HG03064 (cell line): ENCODE measurements at regions not wholly inside any gene's neighbourhood (a gene's known extent, or its start where the extent isn't known, plus 50 kb on each side); places are given as distances from the start of the nearest gene placed in this dataset.
"Not testable (repeated sequence)": the region's sequence is repeated elsewhere in the genome, so short reads cannot be mapped to it uniquely, and the experiment has no call there.

Experiments used
- ATAC-seq: cut with Tn5 transposase; IDR thresholded peaks from one replicate; pipeline ENCODE4 v1.9.1; 2021; ENCODE audit warnings: low read depth; ENCODE audit not compliant: unreplicated experiment

DNA sequence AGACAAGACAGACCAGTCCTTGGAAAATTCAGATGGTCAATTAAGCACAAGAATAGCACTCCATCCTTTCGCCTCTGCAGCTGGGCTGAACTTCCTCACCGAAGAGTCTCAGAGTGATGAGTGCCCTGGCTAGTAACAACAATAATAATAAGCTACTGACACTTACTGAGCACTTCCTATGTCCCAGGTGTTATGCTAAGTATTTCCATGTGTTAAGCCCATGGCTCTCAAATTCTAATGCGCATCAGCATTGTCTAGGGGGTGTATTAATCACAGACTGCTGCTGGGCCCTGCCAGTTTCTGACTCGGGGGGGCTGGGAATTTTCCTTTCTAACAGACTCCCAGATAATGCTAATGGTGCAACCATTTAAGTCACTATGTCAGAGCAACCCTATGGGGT lies 118.2 kb upstream of the LRFN2 start:
- ATAC-seq, result no peak

- no peak for ATAC-seq
Measured at GRCh38 chr6:40701352-40702007, 114.3 kb upstream of the LRFN2 start.

GRCh38 chr6:40700006-40700580 lies 112.9 kb upstream of the LRFN2 start:
- no peak for ATAC-seq

GRCh38 chr6:40695750-40696415 lies 108.7 kb upstream of the LRFN2 start:
- no peak for ATAC-seq

DNA sequence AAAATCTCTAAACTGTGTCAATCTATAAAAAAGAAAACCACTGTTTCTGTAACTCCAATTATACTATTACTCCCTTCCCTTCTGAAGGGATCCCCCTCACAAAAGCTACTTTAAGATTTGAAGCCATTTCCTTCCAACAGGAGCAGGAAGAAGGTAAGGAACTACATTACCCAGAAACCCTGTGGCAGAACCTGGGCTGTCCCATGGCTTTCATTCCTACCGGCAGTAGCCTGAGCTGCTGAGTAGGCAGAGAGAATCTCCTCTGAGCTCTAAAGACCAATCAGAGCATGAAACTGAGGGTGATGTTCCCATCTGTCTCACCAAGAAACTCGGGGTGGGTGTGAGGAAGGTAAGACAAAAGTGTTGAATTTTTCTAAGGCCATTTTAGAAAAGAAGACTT lies 108.0 kb upstream of the LRFN2 start:
- no peak for ATAC-seq

DNA sequence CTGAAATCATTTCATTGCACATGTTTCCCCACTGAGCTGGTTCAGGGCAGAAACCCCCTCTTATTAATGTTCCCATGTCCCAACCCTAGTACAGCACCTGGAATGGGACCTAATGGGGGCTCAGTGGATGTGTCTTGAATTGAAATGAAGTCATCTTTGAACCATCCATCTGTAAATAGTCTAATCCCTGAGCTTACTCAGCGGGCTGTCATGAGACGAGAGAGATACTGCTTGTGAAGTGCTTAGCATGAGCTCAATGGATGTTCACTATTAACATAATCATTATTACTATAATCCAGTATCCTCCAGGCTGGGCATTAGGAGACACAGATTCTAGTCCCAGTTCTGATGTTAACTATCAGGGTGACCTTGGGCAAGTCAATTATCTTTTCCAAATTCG lies 106.6 kb upstream of the LRFN2 start:
- ATAC-seq, result no peak

- ATAC-seq, result no peak
Measured at GRCh38 chr6:40692337-40692736, 105.2 kb upstream of the LRFN2 start.

GRCh38 chr6:40689185-40689584 lies 102.0 kb upstream of the LRFN2 start:
- no peak for ATAC-seq

DNA sequence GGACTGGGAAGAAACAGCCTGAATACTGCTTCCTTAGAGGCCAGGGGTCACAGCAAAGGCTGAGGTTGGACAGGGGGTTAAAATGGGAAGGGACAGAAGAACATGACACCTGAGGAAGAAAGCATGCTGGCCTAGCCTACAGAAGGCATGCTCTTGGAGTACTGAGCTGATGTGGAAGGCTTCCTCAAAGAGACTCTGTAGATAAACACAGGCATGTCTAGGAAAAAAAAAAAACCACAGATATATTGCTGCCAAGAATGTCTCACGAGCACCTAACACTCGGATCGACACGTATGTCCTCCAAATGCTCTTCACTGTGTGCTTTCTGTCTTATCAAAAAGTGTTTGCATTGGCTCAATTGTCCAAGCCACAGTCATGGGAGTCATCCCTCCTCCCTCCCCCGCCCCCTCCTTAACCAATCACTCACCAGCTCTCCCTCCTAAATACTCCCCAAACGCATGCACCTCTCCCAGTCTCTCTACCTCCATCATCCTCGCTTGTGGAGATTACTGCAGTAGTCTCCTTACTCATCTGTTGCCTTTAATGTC lies 101.1 kb upstream of the LRFN2 start:
- no peak for ATAC-seq

DNA sequence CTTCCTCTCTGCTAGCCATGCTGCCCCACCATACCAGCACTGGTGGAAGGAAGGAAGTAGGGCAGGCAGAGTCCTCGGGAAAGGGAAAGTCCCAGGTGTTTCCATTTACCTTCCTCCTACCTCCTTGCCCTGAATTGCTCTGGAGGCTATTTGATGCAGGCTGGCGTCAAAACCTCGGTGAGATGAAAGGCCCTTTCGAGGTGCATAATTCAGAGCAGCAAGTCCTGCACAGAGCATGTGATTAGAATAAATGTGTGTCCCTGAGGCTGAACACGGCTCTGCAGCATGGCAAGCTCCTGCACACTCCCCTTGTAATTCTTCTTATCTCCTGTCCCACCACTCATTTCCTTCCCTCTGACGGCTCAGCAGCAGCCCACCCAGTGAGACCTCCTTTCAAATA lies 98.7 kb upstream of the LRFN2 start:
- no peak for ATAC-seq

- ATAC-seq, result no peak
Measured at GRCh38 chr6:40681622-40682021, 94.5 kb upstream of the LRFN2 start.

GRCh38 chr6:40678941-40679340 lies 91.8 kb upstream of the LRFN2 start:
- no peak for ATAC-seq

DNA sequence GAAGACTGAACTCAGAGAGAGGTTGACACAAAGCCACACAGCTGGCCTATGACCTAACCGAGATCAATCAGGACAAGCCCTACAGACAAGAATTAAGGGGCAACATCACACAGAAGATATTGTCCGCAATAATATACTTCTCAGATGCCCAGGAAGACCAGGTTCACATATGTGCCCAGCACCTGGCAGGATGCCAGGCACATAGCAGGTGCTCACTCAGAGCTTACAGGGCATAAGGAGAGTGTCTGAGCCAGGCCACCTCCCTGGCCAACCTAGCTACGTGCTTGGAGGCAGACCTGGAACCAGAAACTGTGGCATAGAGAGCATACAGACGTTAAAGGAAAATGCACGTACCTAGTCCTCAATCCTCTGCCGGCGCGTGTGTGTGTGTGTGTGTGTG lies 87.0 kb upstream of the LRFN2 start:
- ATAC-seq, result no peak

DNA sequence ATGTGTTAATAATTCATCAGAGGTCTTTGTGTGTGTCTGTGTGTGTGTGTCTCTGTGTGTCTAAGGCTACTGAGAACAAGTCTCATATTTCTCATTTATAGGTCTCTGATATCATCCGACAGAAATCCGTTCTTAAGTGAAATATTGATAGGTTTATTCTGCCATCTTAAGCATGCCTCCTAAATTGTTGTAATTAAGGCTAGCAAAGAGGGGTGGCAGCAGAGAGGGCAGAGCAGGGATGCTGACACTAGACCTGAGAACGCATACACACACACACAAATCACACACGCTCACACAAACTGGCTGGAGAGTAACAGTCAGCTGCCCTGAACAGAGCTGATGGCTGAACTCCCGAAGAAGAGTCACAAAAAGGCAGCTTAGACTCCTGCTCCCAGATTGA lies 84.9 kb upstream of the LRFN2 start:
- ATAC-seq, result no peak

- ATAC-seq, result no peak
Measured at GRCh38 chr6:40671694-40672050, 84.5 kb upstream of the LRFN2 start.

- no peak for ATAC-seq
Measured at GRCh38 chr6:40671001-40671693, 84.0 kb upstream of the LRFN2 start.

DNA sequence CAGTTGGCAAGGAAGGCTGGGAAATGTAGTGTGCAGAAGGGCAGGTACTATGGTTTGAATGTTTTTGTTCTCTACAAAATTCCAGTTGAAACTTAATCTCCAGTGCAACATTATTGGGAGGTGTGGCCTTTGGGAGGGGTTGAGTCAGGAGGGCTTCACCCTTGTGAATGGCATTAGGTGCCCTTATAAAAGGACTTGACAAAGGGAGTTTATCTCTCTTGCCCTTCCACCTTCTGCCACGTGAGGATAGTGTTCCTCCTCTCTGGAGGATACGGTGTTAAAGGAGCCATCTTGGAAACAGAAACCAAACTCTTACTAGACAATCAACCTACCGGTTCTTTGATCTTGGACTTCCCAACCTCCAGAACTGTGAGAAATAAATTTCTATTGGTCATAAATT lies 82.2 kb upstream of the LRFN2 start:
- no peak for ATAC-seq

DNA sequence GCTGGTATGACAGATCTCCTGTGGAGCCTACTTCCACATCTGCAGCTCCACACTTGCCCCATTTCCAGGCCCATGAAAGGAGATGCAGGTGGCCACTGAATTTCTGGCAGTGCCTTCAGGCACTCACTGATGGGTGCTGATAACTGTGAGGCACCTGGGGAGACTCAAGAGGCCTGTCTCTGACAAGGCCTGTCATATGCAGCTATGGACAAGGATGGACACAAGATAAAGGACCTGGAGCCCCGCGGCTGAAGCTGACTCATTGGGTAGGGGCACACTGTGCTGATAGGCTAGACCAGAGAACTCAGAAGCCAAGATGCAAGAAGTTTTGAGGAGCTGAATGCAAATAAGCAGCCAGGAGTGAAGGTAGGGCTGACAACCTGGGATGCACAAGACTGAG lies 81.0 kb upstream of the LRFN2 start:
- no peak for ATAC-seq

DNA sequence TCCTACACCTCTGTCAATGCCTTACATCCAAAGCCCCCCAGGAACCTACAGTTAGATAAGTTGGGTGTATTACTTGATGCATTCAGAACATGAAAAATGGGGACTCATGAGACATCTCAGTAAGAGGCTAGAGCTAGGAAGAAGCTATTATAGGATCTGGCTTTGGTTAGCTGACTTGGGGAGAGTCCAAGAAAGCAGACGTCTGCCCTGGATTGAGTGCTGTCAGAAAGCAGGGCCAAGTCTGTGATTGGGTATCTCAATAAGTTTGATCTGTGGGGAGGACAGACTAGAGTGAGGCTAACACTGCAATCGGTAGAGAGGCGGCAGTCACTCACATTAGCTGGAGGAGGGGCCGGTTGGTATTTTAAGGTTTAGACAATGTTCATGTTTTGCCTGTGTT lies 79.4 kb upstream of the LRFN2 start:
- ATAC-seq, result no peak

GRCh38 chr6:40661726-40662125 lies 74.6 kb upstream of the LRFN2 start:
- no peak for ATAC-seq

GRCh38 chr6:40656772-40657171 lies 69.6 kb upstream of the LRFN2 start:
- not testable (repeated sequence) for ATAC-seq
